ENCODE measurements at regions not wholly inside any gene's neighbourhood (a gene's known extent, or its start where the extent isn't known, plus 50 kb on each side); places are given as distances from the start of the nearest gene placed in this dataset.

DNA sequence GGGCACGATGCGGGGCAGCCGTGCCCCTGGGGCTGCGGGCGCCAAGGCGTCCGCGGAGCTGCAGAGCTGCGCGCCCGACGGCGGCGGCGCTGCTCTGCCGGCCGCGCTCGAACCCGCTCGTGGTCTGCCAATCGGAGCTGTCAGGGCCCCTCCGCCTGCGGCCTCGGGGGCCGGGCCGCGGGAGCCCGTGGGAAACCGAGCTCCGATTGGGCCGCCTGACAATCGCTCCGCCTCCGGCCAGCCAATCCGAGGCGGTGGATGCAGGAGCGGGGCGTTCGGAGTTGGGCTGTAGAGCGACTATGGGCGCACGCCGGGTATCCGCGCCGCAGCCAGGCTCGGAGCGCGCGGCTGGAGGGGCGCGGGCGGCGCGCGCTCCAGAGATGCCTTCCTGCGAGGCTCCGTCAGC lies 100.5 kb upstream of the SOD1 start:
- TF ChIP-seq PATZ1 (CRISPR knock-in tag; IDR thresholded peaks at IDR 0.05; ENCODE audit: borderline replicate concordance) (no peak), RBM14 (IDR thresholded peaks at IDR 0.05; ENCODE audit: borderline replicate concordance, insufficient read depth, low read depth, low read length) (no peak), GABPB1 (CRISPR knock-in tag; IDR thresholded peaks at IDR 0.05) (no peak), HDAC6 (IDR thresholded peaks at IDR 0.05; ENCODE audit: low read depth, low read length) (no peak), RFX7 (CRISPR knock-in tag; IDR thresholded peaks at IDR 0.05) (no peak), DLX4 (CRISPR knock-in tag; IDR thresholded peaks at IDR 0.05) (no peak), ZNF407 (IDR thresholded peaks at IDR 0.05; ENCODE audit: low read depth) (no peak), HDAC8 (tag; IDR thresholded peaks at IDR 0.05) (no peak), ESRRB (CRISPR knock-in tag; IDR thresholded peaks at IDR 0.05; ENCODE audit: borderline replicate concordance) (no peak), BDP1 (IDR thresholded peaks at IDR 0.05; ENCODE audit: insufficient read depth, insufficient read length) (no peak), SMAD3 (CRISPR knock-in tag; conservative IDR thresholded peaks at IDR 0.05) (no peak), ELF2 (CRISPR knock-in tag; IDR thresholded peaks at IDR 0.05) (no peak), ELF4 (CRISPR knock-in tag; IDR thresholded peaks at IDR 0.05) (no peak)
- H4K20me1 ChIP-seq (replicated peaks; ENCODE audit: control insufficient read depth, insufficient read depth, low read length): no peaks in the 10 kb centered on the region
- no peak overlapping the region for H3K9ac ChIP-seq (ENCODE audit: insufficient read depth in 1 of 2, low read depth in 2 of 2, low read length in 2 of 2)
- intact Hi-C loops (cut with micrococcal nuclease) (no loop called here), in situ Hi-C loops (cut with MboI) (no loop called here)
- peaks cover 0 to 5% of the 10 kb centered on the region in 2 experiments; a peak in 1 of 5 replicates for H3K4me1 ChIP-seq (replicated peaks in 1 of 2; ENCODE audit: control insufficient read depth in 2 of 2, insufficient read depth in 2 of 2, low read length in 2 of 2)
- H3K36me3 ChIP-seq (ENCODE audit: control insufficient read depth, insufficient read depth, low read length): no peaks in the 10 kb centered on the region
- H3K9me1 ChIP-seq (ENCODE audit: control insufficient read depth, insufficient read depth, low read length): no peaks in the 10 kb centered on the region
- no peak overlapping the region for H2AFZ ChIP-seq (ENCODE audit: low read depth, low read length)
- no peak overlapping the region for H3K4me3 ChIP-seq
- no TSS peak for BruUV-seq (replicated peaks)
- ChIA-PET POLR2A (no interaction called here), CTCF (ENCODE audit: low intra/inter-chr PET ratio) (no interaction called here)
- no peak for DNase-seq (ENCODE audit: extremely low read depth in 1 of 4, low spot score in 3 of 4)
- WGBS (ENCODE audit: insufficient coverage, low coverage, missing lambda C conversion rate): 69% methylated on average over 20 of the region's 59 CpGs
- no peak for FAIRE-seq
- H3K9me3 ChIP-seq (replicated peaks; ENCODE audit: control insufficient read depth, insufficient read depth, low read depth, low read length): no peaks in the 10 kb centered on the region
- peaks cover 3 to 37% of the 10 kb centered on the region in 2 experiments; a peak in 4 of 5 replicates for H3K27me3 ChIP-seq (ENCODE audit: control insufficient read depth in 2 of 2, insufficient read depth in 2 of 2, low read length in 2 of 2)
- H3K27ac ChIP-seq (ENCODE audit: extremely low read depth, low read depth, low read length): no peak overlapping the region
- H3K4me2 ChIP-seq (ENCODE audit: insufficient read depth, low read length): no peak overlapping the region
- H3K79me2 ChIP-seq (ENCODE audit: control insufficient read depth, insufficient read depth, low read length): no peaks in the 10 kb centered on the region
- ATAC-seq: no peak
